IgD-negative memory B cell (primary cell): ENCODE measurements at regions not wholly inside any gene's neighbourhood (a gene's known extent, or its start where the extent isn't known, plus 50 kb on each side); places are given as distances from the start of the nearest gene placed in this dataset.

Experiments
- H3K27ac Mint-ChIP-seq, 3 donors: one replicate each; pipeline ENCODE4 v1.8.0; 2020 to 2022; ENCODE audit warnings: mild to moderate bottlenecking in 3 of 3, mixed read lengths in 3 of 3, moderate library complexity in 1 of 3
- H3K27me3 Mint-ChIP-seq: one replicate; pipeline ENCODE4 v1.8.0; 2021; ENCODE audit warnings: mixed read lengths
- H3K36me3 Mint-ChIP-seq: one replicate; pipeline ENCODE4 v1.8.0; 2020; ENCODE audit warnings: mild to moderate bottlenecking, mixed read lengths
- H3K4me1 Mint-ChIP-seq, 3 donors: one replicate each; pipeline ENCODE4 v1.8.0; 2020 to 2022; ENCODE audit warnings: mixed read lengths in 3 of 3, mild to moderate bottlenecking in 1 of 3
- H3K4me3 Mint-ChIP-seq, 4 donors: one replicate each; pipeline ENCODE4 v1.8.0; 2020 to 2022; ENCODE audit warnings: mild to moderate bottlenecking in 4 of 4, mixed read lengths in 4 of 4, moderate library complexity in 3 of 4
- H3K9me3 Mint-ChIP-seq, 3 donors: one replicate each; pipeline ENCODE4 v1.8.0; 2020 to 2021; ENCODE audit warnings: mixed read lengths in 3 of 3, mild to moderate bottlenecking in 1 of 3

DNA sequence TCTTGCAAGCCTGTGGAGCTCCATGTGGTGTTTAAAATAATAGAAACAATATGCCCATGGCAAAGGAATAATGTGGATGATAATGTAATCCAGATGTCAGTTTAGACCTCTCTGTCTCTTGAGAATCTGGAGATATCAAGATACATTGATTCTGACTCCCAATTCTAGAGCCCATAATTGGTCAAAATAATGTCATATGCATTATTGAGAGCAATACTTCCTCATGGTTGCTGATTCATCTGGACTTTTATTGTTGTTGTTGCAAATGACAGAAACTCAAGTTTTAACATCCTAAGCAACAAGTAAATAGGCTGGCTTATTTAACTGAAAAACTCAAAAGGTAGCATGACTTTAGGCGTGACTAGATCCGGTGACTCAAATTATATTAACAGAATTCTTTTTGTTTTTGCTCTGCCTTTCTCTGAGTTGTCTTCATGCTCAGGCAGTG, 152.1 kb downstream of the PCSK1 start:
- Mint-ChIP-seq H3K4me3 (no peak overlapping the region), H3K36me3 (no peaks in the 10 kb centered on the region), H3K9me3 (no peaks in the 10 kb centered on the region), H3K27ac (no peak overlapping the region), H3K27me3 (peaks cover 5% of the 10 kb centered on the region), H3K4me1 (peaks cover 0 to 5% (median 3%) of the 10 kb centered on the region in 3 donors)

DNA sequence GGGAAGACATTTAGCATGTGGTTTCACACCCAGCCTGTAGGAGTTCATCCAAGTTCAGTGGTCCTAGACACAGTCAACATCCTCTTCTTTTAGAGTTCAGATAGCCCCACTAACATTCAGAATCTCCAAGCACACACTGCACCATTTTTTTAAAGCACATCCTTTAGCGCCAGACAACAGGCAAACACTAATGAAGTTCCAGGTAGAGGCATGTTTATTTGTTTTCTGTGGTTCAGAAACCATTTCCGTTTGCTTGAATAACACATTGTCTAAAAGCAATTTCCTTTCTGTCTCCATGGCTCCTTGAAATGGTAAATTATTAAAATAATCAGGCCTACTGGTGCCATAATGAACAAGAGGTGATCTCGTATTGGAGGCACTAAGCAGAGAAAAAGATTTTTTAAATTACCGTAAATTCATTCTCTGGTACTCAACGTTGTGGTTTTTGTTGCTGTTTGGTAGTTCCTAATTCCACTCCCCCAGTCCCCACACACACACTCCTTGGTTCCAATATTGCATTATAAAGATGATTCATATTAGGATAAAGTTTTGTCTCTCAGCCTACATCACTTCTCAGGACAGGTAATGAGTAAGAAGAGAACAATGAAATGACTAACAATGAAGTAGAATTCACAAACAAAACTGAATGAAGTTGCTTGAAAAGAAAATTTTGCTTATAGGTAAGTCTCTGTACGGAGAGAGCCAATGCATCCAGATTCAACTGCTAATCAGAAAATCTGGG, 153.1 kb downstream of the PCSK1 start:
- no peaks in the 10 kb centered on the region for H3K9me3 Mint-ChIP-seq
- H3K4me3 Mint-ChIP-seq, result no peak overlapping the region
- no peak overlapping the region for H3K27ac Mint-ChIP-seq
- peaks cover 5% of the 10 kb centered on the region for H3K27me3 Mint-ChIP-seq
- H3K36me3 Mint-ChIP-seq, result no peaks in the 10 kb centered on the region
- H3K4me1 Mint-ChIP-seq, result peaks cover 0 to 5% (median 3%) of the 10 kb centered on the region in 3 donors

DNA sequence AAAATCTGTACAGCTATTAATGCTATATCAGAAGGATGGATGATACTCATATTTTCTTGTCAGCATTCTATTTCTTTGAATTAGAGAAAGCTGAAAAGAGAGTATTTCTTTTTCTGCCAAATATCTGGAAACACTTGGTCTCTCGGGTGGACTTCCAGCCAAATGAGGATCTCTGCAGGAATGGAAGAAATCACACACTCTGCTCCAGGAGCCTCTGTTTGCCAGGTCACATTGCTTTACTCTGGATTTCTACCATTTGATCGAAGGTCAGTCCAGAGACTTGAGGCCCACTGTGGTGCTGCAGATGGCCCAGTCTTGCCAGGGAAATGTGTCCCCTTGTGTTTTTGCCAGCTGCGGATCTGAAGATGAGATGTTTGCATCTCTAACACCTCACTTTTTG, 154.1 kb downstream of the PCSK1 start:
- Mint-ChIP-seq H3K27me3 (peaks cover 2% of the 10 kb centered on the region), H3K36me3 (no peaks in the 10 kb centered on the region), H3K9me3 (no peaks in the 10 kb centered on the region), H3K27ac (no peak overlapping the region), H3K4me1 (peaks cover 0 to 5% (median 3%) of the 10 kb centered on the region in 3 donors), H3K4me3 (no peak overlapping the region)

GRCh38 chr5:96275051-96275450, 158.0 kb downstream of the PCSK1 start:
- peaks cover 0 to 4% (median 1%) of the 10 kb centered on the region in 3 donors for H3K4me1 Mint-ChIP-seq
- H3K36me3 Mint-ChIP-seq, result no peaks in the 10 kb centered on the region
- H3K4me3 Mint-ChIP-seq, result no peak overlapping the region
- peaks cover 3 to 8% (median 3%) of the 10 kb centered on the region in 3 donors for H3K9me3 Mint-ChIP-seq
- H3K27ac Mint-ChIP-seq, result no peak overlapping the region
- H3K27me3 Mint-ChIP-seq, result no peaks in the 10 kb centered on the region

DNA sequence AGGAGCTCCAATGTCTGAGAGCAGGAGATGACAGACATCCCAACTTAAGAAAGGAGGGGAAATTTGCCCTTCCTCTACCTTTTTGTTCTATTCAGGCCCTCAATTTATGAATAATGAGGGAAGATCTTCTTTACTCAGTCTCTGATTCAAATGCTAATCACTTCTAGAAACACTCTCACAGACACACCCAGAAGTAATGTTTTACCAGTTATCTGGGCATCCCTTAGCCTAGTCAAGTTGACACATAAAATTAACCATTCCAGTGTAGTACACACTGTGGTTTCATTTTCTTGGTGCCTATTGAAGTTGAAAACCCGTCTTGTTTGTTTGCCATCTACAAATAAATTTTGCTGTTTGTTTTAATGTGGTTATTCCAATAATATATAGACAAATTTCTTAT, 167.6 kb downstream of the PCSK1 start:
- no peak overlapping the region for H3K27ac Mint-ChIP-seq
- no peaks in the 10 kb centered on the region for H3K27me3 Mint-ChIP-seq
- peaks cover 5 to 20% (median 11%) of the 10 kb centered on the region in 3 donors for H3K9me3 Mint-ChIP-seq

DNA sequence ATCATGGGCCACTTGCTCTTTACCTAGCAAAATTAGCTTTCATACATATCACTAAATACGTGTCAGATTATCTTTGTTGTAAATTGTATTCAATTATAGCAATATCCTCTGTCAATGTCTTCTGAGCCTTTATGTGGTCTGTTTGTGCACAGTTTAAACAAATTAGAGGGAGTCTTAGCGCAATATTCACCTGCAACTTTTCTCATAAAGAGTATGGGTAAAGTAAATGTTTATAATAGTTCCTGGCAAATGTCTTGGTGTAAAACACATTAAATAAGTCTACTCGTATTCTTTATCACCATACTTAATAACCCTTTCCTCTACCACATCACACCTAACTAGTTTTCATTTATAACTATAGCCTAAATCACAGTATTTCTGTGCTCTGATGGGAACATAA, 169.0 kb downstream of the PCSK1 start:
- Mint-ChIP-seq H3K4me3 (no peak overlapping the region), H3K36me3 (peaks cover 3% of the 10 kb centered on the region), H3K27me3 (no peaks in the 10 kb centered on the region), H3K9me3 (peaks cover 3 to 14% (median 6%) of the 10 kb centered on the region in 3 donors), H3K27ac (no peak overlapping the region), H3K4me1 (peaks cover 7 to 9% (median 8%) of the 10 kb centered on the region in 3 donors)

More for the DNA sequence above, 167.6 kb downstream of the PCSK1 start:
- peaks cover 3% of the 10 kb centered on the region for H3K36me3 Mint-ChIP-seq
- H3K4me1 Mint-ChIP-seq, result no peaks in the 10 kb centered on the region
- H3K4me3 Mint-ChIP-seq, result no peak overlapping the region

- peaks cover 11 to 12% (median 12%) of the 10 kb centered on the region in 3 donors for H3K4me1 Mint-ChIP-seq
- no peaks in the 10 kb centered on the region for H3K27me3 Mint-ChIP-seq
- H3K27ac Mint-ChIP-seq, result no peak overlapping the region
- no peaks in the 10 kb centered on the region for H3K36me3 Mint-ChIP-seq
- H3K4me3 Mint-ChIP-seq, result no peak overlapping the region
- peaks cover 1 to 9% (median 3%) of the 10 kb centered on the region in 3 donors for H3K9me3 Mint-ChIP-seq
These were observed 170.9 kb downstream of the PCSK1 start for GRCh38 chr5:96262105-96262504.

DNA sequence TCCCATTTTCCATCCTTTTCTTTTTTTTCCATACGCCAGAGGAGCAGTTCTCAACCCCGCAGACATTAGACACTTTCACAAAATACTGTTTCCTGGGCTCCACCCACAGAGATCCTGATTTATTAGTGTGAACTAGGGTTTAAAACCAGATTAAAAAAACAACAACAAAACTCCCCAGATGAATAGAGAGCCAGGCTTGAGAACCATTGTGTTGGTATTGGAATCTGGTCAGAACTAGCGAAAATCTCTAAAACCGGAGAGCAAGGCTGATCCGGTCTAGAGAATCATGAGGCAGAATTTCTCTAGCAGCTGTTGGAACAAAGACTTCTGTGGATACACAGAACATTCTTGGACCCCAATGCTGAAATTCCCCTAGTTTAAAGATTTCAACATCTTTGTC, 173.0 kb downstream of the PCSK1 start:
- peaks cover 12 to 15% (median 14%) of the 10 kb centered on the region in 3 donors for H3K4me1 Mint-ChIP-seq
- H3K27me3 Mint-ChIP-seq, result no peaks in the 10 kb centered on the region
- no peak overlapping the region for H3K27ac Mint-ChIP-seq
- peaks cover 0 to 1% (median 0%) of the 10 kb centered on the region in 3 donors for H3K9me3 Mint-ChIP-seq
- H3K36me3 Mint-ChIP-seq, result no peaks in the 10 kb centered on the region
- H3K4me3 Mint-ChIP-seq, result no peak overlapping the region

DNA sequence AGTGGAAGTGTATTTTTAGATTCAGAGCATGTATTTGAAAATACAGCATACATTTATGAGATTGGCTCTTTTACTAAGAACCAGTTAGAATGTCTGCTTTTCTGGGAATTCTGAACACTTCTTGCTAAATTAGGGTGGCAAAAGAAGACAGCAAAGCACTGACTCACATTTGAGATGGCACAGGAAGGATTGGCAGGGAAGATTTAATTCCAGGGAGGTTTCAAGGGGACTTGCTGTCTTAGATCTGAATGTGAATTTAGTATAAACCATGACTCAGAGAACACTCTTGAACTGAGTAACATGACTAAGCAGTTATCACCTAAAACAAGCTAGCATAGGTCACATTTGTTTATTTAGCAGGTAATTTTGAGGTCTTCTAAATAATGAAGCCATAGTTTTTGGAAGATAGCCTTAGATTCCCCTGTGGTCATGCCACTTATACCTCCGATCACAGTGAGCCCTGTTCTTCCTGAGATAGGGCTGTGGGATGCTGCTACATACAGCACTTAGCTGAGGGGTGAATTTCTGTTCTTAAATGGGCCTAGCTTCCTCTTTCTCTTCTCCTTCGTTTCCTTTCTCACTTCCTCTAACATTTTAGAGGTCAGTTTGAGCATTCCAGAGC, 173.8 kb downstream of the PCSK1 start:
- H3K27me3 Mint-ChIP-seq, result no peaks in the 10 kb centered on the region
- no peaks in the 10 kb centered on the region for H3K36me3 Mint-ChIP-seq
- peak overlapping the region in 1 of 4 donors; percentile 6 for H3K4me3 Mint-ChIP-seq
- H3K4me1 Mint-ChIP-seq, result peaks cover 12 to 15% (median 14%) of the 10 kb centered on the region in 3 donors
- H3K27ac Mint-ChIP-seq, result no peak overlapping the region
- peaks cover 0 to 1% (median 0%) of the 10 kb centered on the region in 3 donors for H3K9me3 Mint-ChIP-seq

DNA sequence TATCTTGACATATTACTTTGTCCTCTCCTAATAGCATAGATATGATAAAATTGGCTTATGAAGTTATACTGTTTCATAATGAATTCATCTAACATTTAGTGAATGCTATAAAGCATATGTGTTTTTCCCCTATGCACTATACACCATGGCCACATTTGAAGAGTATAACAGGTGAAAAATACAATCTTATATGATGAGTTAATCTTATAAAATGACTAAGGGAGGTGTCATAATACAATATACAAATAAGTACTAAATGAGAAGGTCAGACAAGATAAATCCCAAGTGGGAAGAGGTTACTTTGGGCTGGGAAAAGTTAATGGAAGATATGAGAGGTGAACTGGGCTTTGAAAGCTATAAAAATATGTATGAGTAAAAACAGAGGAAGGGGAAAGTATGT, 174.4 kb downstream of the PCSK1 start:
- Mint-ChIP-seq H3K9me3 (peaks cover 0 to 1% (median 0%) of the 10 kb centered on the region in 3 donors), H3K27me3 (no peaks in the 10 kb centered on the region), H3K27ac (no peak overlapping the region), H3K4me3 (no peak overlapping the region), H3K36me3 (no peaks in the 10 kb centered on the region), H3K4me1 (peaks cover 12 to 15% (median 14%) of the 10 kb centered on the region in 3 donors)

- no peaks in the 10 kb centered on the region for H3K9me3 Mint-ChIP-seq
- H3K4me3 Mint-ChIP-seq, result no peak overlapping the region
These were observed 175.1 kb downstream of the PCSK1 start for GRCh38 chr5:96257904-96258303.

DNA sequence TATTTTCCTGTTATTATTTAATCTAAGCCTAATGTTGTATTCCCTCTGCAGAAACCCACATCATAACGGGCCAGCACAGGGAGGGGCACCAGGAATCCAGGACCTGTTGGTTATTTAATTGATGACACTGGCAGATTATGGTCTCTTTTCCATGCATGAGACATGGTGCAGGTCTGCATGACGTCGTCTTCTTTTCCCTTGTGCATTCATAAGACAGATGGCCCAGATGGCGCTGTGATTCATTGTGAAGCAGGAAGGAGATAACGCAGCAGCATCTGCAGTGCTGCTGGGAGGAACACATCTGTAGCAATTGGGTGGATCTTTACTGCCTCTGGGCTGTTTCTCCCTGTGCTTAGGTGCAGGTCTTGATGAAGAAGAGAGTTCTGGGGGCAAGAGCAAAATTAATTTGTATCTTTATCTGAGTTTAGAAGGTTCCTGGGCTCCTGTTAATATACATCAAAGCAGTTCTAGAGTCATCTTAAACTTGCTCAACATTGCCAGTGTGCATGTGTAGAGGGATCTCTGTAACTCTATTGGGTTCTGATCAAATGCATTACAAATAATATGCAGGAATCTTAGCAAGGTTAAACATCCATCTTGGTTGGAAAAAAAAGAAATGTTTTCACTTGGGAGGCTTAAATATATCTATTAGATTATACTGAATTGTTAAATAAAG, 176.1 kb downstream of the PCSK1 start:
- H3K9me3 Mint-ChIP-seq, result no peaks in the 10 kb centered on the region
- peaks cover 12 to 15% (median 14%) of the 10 kb centered on the region in 3 donors for H3K4me1 Mint-ChIP-seq
- H3K27ac Mint-ChIP-seq, result no peak overlapping the region
- H3K27me3 Mint-ChIP-seq, result no peaks in the 10 kb centered on the region
- H3K4me3 Mint-ChIP-seq, result no peak overlapping the region
- no peaks in the 10 kb centered on the region for H3K36me3 Mint-ChIP-seq

More at GRCh38 chr5:96257904-96258303, 175.1 kb downstream of the PCSK1 start:
- Mint-ChIP-seq H3K27ac (no peak overlapping the region), H3K36me3 (no peaks in the 10 kb centered on the region), H3K27me3 (no peaks in the 10 kb centered on the region), H3K4me1 (peaks cover 12 to 15% (median 14%) of the 10 kb centered on the region in 3 donors)

- H3K27me3 Mint-ChIP-seq, result no peaks in the 10 kb centered on the region
- H3K4me1 Mint-ChIP-seq, result peaks cover 12 to 15% (median 14%) of the 10 kb centered on the region in 3 donors
- H3K27ac Mint-ChIP-seq, result no peak overlapping the region
- no peaks in the 10 kb centered on the region for H3K9me3 Mint-ChIP-seq
- H3K4me3 Mint-ChIP-seq, result no peak overlapping the region
- no peaks in the 10 kb centered on the region for H3K36me3 Mint-ChIP-seq
These were observed 177.9 kb downstream of the PCSK1 start for GRCh38 chr5:96254980-96255691.

DNA sequence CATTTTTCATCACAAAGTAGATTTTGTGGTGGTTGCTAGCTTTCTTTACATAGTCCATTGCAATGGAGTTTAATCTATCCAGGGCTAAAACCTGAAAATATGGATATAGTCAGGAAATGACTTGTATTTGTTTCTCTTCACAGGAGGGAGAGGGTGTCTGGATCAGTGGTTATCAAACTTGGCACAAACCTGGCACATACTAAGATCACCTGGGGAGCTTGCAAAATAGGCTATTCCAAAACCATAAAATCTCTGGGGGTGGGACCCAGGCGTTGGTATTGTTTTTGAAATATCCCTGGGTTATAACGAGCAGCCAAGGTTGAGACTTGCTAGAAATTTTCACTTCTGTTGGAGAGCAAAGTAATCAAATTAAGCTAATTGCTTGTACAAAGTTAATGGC, 179.9 kb downstream of the PCSK1 start:
- H3K27me3 Mint-ChIP-seq, result no peaks in the 10 kb centered on the region
- H3K4me1 Mint-ChIP-seq, result peaks cover 0 to 3% (median 3%) of the 10 kb centered on the region in 3 donors
- H3K9me3 Mint-ChIP-seq, result no peaks in the 10 kb centered on the region
- no peak overlapping the region for H3K27ac Mint-ChIP-seq
- H3K4me3 Mint-ChIP-seq, result no peak overlapping the region
- H3K36me3 Mint-ChIP-seq, result no peaks in the 10 kb centered on the region

GRCh38 chr5:96252596-96252995, 180.5 kb downstream of the PCSK1 start:
- Mint-ChIP-seq H3K9me3 (no peaks in the 10 kb centered on the region), H3K27me3 (no peaks in the 10 kb centered on the region), H3K27ac (no peak overlapping the region), H3K4me3 (no peak overlapping the region), H3K4me1 (peaks cover 0 to 3% (median 3%) of the 10 kb centered on the region in 3 donors), H3K36me3 (no peaks in the 10 kb centered on the region)
